Testis (tissue), 2 donors: ENCODE measurements at regions not wholly inside any gene's neighbourhood (a gene's known extent, or its start where the extent isn't known, plus 50 kb on each side); places are given as distances from the start of the nearest gene placed in this dataset.

Experiments used
- DNase-seq: peaks from one replicate; pipeline ENCODE4 v3.0.0-alpha.2; 2019
- H3K27ac ChIP-seq, 2 donors: fragments of 200-600 bp; sonication (generic); one replicate each; pipeline ENCODE4 v1.5.1; 2019
- H3K27me3 ChIP-seq: fragments of 200-600 bp; sonication (generic); one replicate; pipeline ENCODE4 v1.5.1; 2019
- H3K36me3 ChIP-seq: fragments of 200-600 bp; sonication (generic); one replicate; pipeline ENCODE4 v1.5.1; 2017; ENCODE audit warnings: low read depth; ENCODE audit errors: missing control alignments
- H3K4me1 ChIP-seq: fragments of 200-600 bp; sonication (generic); one replicate; pipeline ENCODE4 v1.5.1; 2019
- H3K4me3 ChIP-seq, 2 donors: fragments of 200-600 bp; sonication (generic); one replicate each; pipeline ENCODE4 v1.5.1; 2017 to 2019
- H3K9me3 ChIP-seq: fragments of 200-600 bp; sonication (generic); one replicate; pipeline ENCODE4 v1.5.1; 2017
- POLR2A ChIP-seq: fragments of 450-650 bp; IDR thresholded peaks from one replicate; pipeline ENCODE4 v1.6.1; 2017; ENCODE audit warnings: antibody characterized with exemption, mild to moderate bottlenecking, moderate library complexity
- WGBS, 2 donors: methylation state at CpG; one replicate each; pipeline ENCODE4 v1.1.5; 2018; 5-methylcytosine and 5-hydroxymethylcytosine counted together
- intact Hi-C: fragments of 100-400 bp; cut with DNase I; formaldehyde crosslinking; loops from one replicate; pipeline ENCODE4 v1.15.1; 2023; ENCODE audit warnings: low total_unique reads
- TF ChIP-seq, protein P1 (sequence below), 3 experiments: fragments of 450-650 bp in 2 of 3; fragments of 200-600 bp in 1 of 3; sonication (generic) in 1 of 3; IDR thresholded peaks; one replicate each; pipeline ENCODE4 v1.5.1; 2016 to 2019; ENCODE audit warnings: antibody characterized with exemption in 3 of 3, mild to moderate bottlenecking in 2 of 3, moderate library complexity in 1 of 3

DNA sequence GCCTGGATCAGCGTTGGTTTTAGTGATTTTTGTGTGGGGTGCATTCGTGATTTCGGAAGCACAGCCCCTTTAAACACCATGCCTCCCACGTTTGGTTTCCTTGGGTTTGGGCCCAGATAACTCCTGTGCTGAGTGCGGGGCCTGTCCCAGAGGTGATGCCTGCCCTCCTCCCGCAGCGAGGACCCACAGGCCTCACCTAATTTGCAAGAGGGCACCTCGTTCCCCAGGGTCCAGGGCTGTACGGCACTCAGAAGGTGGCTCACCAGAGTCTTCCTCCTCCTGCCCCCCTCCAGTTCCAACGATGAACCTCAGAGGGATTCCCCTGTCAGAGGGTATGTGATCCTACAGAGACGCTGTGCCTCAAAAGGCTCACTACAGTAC, 54.3 kb upstream of the SOX1 start:
- 81 to 84% methylated on average over 11 of the region's 11 CpGs for WGBS, 2 donors
- Histone ChIP-seq H3K4me1 (no peaks in the 10 kb centered on the region), H3K36me3 (no peaks in the 10 kb centered on the region), H3K27me3 (no peaks in the 10 kb centered on the region), H3K27ac (no peak overlapping the region), H3K9me3 (no peaks in the 10 kb centered on the region), H3K4me3 (no peak overlapping the region)
- intact Hi-C loops = no loop called here
- TF ChIP-seq, protein P1, sequence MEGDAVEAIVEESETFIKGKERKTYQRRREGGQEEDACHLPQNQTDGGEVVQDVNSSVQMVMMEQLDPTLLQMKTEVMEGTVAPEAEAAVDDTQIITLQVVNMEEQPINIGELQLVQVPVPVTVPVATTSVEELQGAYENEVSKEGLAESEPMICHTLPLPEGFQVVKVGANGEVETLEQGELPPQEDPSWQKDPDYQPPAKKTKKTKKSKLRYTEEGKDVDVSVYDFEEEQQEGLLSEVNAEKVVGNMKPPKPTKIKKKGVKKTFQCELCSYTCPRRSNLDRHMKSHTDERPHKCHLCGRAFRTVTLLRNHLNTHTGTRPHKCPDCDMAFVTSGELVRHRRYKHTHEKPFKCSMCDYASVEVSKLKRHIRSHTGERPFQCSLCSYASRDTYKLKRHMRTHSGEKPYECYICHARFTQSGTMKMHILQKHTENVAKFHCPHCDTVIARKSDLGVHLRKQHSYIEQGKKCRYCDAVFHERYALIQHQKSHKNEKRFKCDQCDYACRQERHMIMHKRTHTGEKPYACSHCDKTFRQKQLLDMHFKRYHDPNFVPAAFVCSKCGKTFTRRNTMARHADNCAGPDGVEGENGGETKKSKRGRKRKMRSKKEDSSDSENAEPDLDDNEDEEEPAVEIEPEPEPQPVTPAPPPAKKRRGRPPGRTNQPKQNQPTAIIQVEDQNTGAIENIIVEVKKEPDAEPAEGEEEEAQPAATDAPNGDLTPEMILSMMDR (IDR thresholded peaks at IDR 0.05) = no peak
- TF ChIP-seq POLR2A = no peak
- DNase-seq = no peak

DNA sequence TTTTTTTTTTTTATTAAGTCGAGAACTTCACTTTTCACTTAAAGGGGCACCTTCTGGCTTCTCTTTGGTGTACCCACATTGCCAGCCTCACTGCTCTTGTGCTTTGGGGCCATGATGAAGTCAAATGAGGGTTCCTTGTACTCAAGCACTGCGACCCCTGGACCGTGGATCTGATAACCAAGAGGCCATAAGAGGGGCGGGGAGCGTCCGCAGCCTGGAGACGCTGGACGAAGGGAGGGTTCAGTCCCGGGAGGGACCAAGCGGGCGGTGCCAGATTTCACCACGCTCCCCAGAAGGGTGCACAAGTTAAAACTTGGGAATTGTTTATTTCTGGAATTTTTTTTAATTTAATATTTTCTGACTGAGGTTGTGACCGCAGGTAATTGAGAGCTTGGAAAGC, 53.3 kb upstream of the SOX1 start:
- WGBS, 2 donors = 82 to 86% methylated on average over 13 of the region's 13 CpGs
- Histone ChIP-seq H3K4me1 (no peaks in the 10 kb centered on the region), H3K27ac (no peak overlapping the region), H3K4me3 (no peak overlapping the region), H3K36me3 (no peaks in the 10 kb centered on the region), H3K9me3 (no peaks in the 10 kb centered on the region), H3K27me3 (no peaks in the 10 kb centered on the region)
- DNase-seq = no peak
- intact Hi-C loops = no loop called here
- no peak for TF ChIP-seq POLR2A
- TF ChIP-seq, protein P1 (IDR thresholded peaks at IDR 0.05) = no peak

DNA sequence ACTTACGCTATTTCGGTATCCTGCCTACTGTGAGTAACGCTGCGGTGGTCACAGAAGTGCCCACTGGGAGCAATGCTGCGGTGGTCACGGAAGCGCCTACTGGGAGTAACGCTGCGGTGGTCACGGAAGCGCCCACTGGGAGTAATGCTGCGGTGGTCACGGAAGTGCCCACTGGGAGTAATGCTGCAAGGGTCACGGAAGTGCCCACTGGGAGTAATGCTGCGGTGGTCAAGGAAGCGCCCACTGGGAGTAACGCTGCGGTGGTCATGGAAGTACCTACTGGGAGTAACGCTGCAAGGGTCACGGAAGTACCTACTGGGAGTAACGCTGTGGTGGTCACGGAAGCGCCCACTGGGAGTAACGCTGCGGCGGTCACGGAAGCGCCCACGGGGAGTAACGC, 52.1 kb upstream of the SOX1 start:
- WGBS, 2 donors = 66 to 71% methylated on average over 28 to 29 of the region's 30 CpGs
- DNase-seq = no peak
- no peaks in the 10 kb centered on the region for H3K36me3 ChIP-seq
- TF ChIP-seq POLR2A = no peak
- intact Hi-C loops = no loop called here
- H3K27me3 ChIP-seq = no peaks in the 10 kb centered on the region
- H3K27ac ChIP-seq = no peak overlapping the region
- no peaks in the 10 kb centered on the region for H3K9me3 ChIP-seq
- H3K4me3 ChIP-seq = no peak overlapping the region
- no peaks in the 10 kb centered on the region for H3K4me1 ChIP-seq
